LNCAP (cell line): ENCODE measurements at regions not wholly inside any gene's neighbourhood (a gene's known extent, or its start where the extent isn't known, plus 50 kb on each side); places are given as distances from the start of the nearest gene placed in this dataset.

Source experiments
- CTCF ChIP-seq: fragments of 450-650 bp; IDR thresholded peaks from 2 replicates; pipeline ENCODE4 v1.5.1; 2017; ENCODE audit warnings: mild to moderate bottlenecking

- no peak for TF ChIP-seq CTCF
These were observed 80.5 kb upstream of the FAM47C start for GRCh38 chrX:36927712-36928111.

- TF ChIP-seq CTCF = no peak
These were observed 77.7 kb upstream of the FAM47C start for GRCh38 chrX:36930491-36930890.

- no peak for TF ChIP-seq CTCF
These were observed 61.0 kb upstream of the FAM47C start for GRCh38 chrX:36947214-36947613.

- TF ChIP-seq CTCF = no peak
These were observed 57.5 kb upstream of the FAM47C start for GRCh38 chrX:36950495-36951253.

GRCh38 chrX:36957425-36958328 is 50.5 kb upstream of the FAM47C start:
- no peak for TF ChIP-seq CTCF
